Ovary (tissue), 7 donors: ENCODE measurements at regions not wholly inside any gene's neighbourhood (a gene's known extent, or its start where the extent isn't known, plus 50 kb on each side); places are given as distances from the start of the nearest gene placed in this dataset.

Experiments
- DNase-seq, 5 donors: peaks; one replicate each; pipeline ENCODE4 v3.0.0-alpha.2; 2019 to 2020
- H3K27ac ChIP-seq, 2 donors: fragments of 200-600 bp; one replicate each; pipeline versions ENCODE4 v1.5.1 to v1.8.0; 2019 to 2022
- H3K27me3 ChIP-seq: fragments of 200-600 bp; one replicate; pipeline ENCODE4 v1.8.0; 2022
- H3K36me3 ChIP-seq: fragments of 200-600 bp; sonication (generic); one replicate; pipeline ENCODE4 v1.5.1; 2019
- H3K4me1 ChIP-seq: one replicate; pipeline ENCODE4 v1.8.1; 2013; ENCODE audit warnings: mild to moderate bottlenecking, moderate library complexity; ENCODE audit not compliant: insufficient read depth
- H3K4me3 ChIP-seq: fragments of 200-600 bp; sonication (generic); one replicate; pipeline ENCODE4 v1.5.1; 2017
- H3K9me3 ChIP-seq, 2 donors: fragments of 200-600 bp in 1 of 2; sonication (generic) in 1 of 2; one replicate each; pipeline versions ENCODE4 v1.5.1 to v1.8.1; 2013 to 2019; ENCODE audit warnings: mild to moderate bottlenecking in 1 of 2, moderate library complexity in 1 of 2
- EP300 ChIP-seq: sonication (generic); formaldehyde crosslinking; IDR thresholded peaks from one replicate; pipeline ENCODE4 v1.6.1; 2017; ENCODE audit warnings: antibody characterized with exemption
- POLR2A ChIP-seq: fragments of 450-650 bp; IDR thresholded peaks from one replicate; pipeline ENCODE4 v1.6.1; 2017; ENCODE audit warnings: antibody characterized with exemption, mild to moderate bottlenecking, moderate library complexity
- WGBS, 3 donors: extraction: QIAGEN DNeasy Blood & Tissue Kit in 1 of 3; methylation state at CpG; one replicate each; pipeline versions ENCODE4 v1.1.5 to v1.1.7; 2013 to 2017; 5-methylcytosine and 5-hydroxymethylcytosine counted together
- intact Hi-C, 4 donors: fragments of 100-400 bp; cut with DNase I; formaldehyde crosslinking; loops; one replicate each; pipeline versions ENCODE4 v1.11.0 to v1.15.1; 2022 to 2023
- TF ChIP-seq, protein P1 (sequence below), 3 donors: fragments of 450-650 bp in 2 of 3; fragments of 200-600 bp in 1 of 3; IDR thresholded peaks; one replicate each; pipeline versions ENCODE4 v1.5.1 to v1.8.0; 2016 to 2022; ENCODE audit warnings: antibody characterized with exemption in 3 of 3, mild to moderate bottlenecking in 1 of 3
- donor health status: DM: no; HTN: no; CAD: no; lungs with moderate emphysema.
- donor health status: DM: no; HTN: no; CAD: no.
- donor health status: Bipolar disorder and iron deficiency.
- donor health status: DM: no; HTN: no; CAD: no.
- donor health status: DM: yes; HTN: yes; CAD: no.

- H3K9me3 ChIP-seq = no peaks in the 10 kb centered on the region
- H3K4me1 ChIP-seq = peaks cover 2% of the 10 kb centered on the region
- 14 to 21% (median 14%) methylated on average over 17 of the region's 17 CpGs for WGBS, 3 donors
- intact Hi-C loops = loop anchor here in 2 of 4 donors (5.0 kb wide), 2 partner anchors 159 to 354 kb away; no protein-coding TSS in a partner anchor
- H3K4me3 ChIP-seq = peak overlapping the region; percentile 39
- no peaks in the 10 kb centered on the region for H3K27me3 ChIP-seq
- no peaks in the 10 kb centered on the region for H3K36me3 ChIP-seq
- TF ChIP-seq, protein P1, sequence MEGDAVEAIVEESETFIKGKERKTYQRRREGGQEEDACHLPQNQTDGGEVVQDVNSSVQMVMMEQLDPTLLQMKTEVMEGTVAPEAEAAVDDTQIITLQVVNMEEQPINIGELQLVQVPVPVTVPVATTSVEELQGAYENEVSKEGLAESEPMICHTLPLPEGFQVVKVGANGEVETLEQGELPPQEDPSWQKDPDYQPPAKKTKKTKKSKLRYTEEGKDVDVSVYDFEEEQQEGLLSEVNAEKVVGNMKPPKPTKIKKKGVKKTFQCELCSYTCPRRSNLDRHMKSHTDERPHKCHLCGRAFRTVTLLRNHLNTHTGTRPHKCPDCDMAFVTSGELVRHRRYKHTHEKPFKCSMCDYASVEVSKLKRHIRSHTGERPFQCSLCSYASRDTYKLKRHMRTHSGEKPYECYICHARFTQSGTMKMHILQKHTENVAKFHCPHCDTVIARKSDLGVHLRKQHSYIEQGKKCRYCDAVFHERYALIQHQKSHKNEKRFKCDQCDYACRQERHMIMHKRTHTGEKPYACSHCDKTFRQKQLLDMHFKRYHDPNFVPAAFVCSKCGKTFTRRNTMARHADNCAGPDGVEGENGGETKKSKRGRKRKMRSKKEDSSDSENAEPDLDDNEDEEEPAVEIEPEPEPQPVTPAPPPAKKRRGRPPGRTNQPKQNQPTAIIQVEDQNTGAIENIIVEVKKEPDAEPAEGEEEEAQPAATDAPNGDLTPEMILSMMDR (IDR thresholded peaks at IDR 0.05) = no peak
- TF ChIP-seq EP300 (no peak), POLR2A (no peak)
- DNase-seq = peak in 2 of 5 donors; percentile 34 to 40
- H3K27ac ChIP-seq = peak overlapping the region; percentile 84 to 89
Measured at GRCh38 chrX:40170830-40171512, 73.2 kb upstream of the BCOR start.

DNA sequence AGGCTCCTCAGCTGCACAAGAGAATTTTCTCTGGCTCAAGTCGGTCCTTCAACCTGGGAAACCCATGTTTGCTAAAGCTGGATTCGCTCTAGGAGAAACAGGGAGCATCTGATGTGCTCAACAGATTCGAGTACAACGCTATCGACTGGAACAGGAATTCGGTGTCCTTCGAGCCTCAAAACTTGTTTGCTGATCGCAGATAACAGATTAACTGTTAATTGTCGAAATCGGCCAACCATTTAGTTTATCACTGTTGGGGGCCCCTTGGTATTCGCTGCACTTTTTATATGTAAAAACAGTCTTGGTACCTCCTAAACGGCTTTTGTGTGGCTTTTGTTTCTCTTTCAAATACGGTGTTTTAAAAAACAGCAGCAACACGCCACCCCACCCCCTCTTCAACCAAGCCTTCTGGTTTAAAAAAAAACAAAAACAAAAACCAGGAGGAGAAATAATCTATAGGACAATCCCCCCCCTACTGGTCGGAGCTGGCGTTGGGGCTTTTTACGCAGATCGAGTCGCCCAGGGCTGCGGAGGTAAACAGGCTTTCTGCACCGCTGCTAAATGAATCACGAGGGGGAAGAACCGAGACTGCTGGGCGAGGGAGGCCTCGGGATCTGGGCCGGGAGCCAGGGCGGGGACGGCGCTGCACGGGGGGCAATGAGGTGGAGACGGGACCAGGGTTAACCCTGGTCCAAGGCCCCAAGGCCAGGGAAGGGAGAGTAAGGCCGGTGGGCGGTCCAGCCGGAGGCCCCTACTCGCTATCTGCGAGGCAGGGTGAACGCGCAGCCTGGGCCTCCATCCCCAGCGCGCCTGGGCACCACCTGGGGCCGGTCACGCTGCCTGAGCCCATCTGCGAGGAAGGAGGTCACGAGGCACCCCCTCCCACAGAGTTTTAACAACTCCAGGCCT, 71.7 kb upstream of the BCOR start:
- TF ChIP-seq, protein P1 (IDR thresholded peaks at IDR 0.05) = peak in 2 of 3 donors; percentile 21 to 42
- TF ChIP-seq EP300 = no peak
- TF ChIP-seq POLR2A = no peak
- Histone ChIP-seq H3K4me1 (peaks cover 2% of the 10 kb centered on the region), H3K36me3 (no peaks in the 10 kb centered on the region), H3K27me3 (no peaks in the 10 kb centered on the region), H3K27ac (peak overlapping the region; percentile 62 to 89), H3K4me3 (no peak overlapping the region), H3K9me3 (no peaks in the 10 kb centered on the region)
- DNase-seq = peak; percentile 82 to 88 (median 85)
- intact Hi-C loops = loop anchor here in 3 of 4 donors (5.0 to 10.0 kb wide), 6 partner anchors 67 to 355 kb away; partner anchors contain the start of gene BCOR (in 1 of the 3)
- 9 to 16% (median 14%) methylated on average over 44 of the region's 44 CpGs for WGBS, 3 donors

GRCh38 chrX:40168480-40169011, 70.8 kb upstream of the BCOR start:
- H3K27ac ChIP-seq = peak overlapping the region; percentile 62 to 89
- DNase-seq = peak in 3 of 5 donors; percentile 20 to 42 (median 41)
- intact Hi-C loops = loop anchor here in 3 of 4 donors (5.0 to 10.0 kb wide), 4 partner anchors 66 to 354 kb away; partner anchors contain the start of gene BCOR (in 1 of the 3)

More at GRCh38 chrX:40168480-40169011, 70.8 kb upstream of the BCOR start:
- TF ChIP-seq, protein P1 (IDR thresholded peaks at IDR 0.05) = no peak
- TF ChIP-seq EP300 = no peak
- TF ChIP-seq POLR2A = no peak
- WGBS, 3 donors = 18 to 26% (median 26%) methylated on average over 35 to 39 of the region's 39 CpGs
- no peaks in the 10 kb centered on the region for H3K36me3 ChIP-seq
- peaks cover 2% of the 10 kb centered on the region for H3K4me1 ChIP-seq
- no peaks in the 10 kb centered on the region for H3K9me3 ChIP-seq
- H3K4me3 ChIP-seq = no peak overlapping the region
- no peaks in the 10 kb centered on the region for H3K27me3 ChIP-seq
